Sigmoid colon (tissue), 4 donors: ENCODE measurements at regions not wholly inside any gene's neighbourhood (a gene's known extent, or its start where the extent isn't known, plus 50 kb on each side); places are given as distances from the start of the nearest gene placed in this dataset.

Source experiments
- CTCF ChIP-seq, 4 experiments: fragments of 450-650 bp in 3 of 4; fragments of 200-600 bp in 1 of 4; IDR thresholded peaks; one replicate each; pipeline ENCODE4 v1.5.1; 2016 to 2019; ENCODE audit warnings: antibody characterized with exemption in 4 of 4, mild to moderate bottlenecking in 3 of 4, moderate library complexity in 2 of 4
- POLR2A ChIP-seq, 2 donors: fragments of 450-650 bp; IDR thresholded peaks; one replicate each; pipeline ENCODE4 v1.6.1; 2016; ENCODE audit warnings: antibody characterized with exemption in 2 of 2, mild to moderate bottlenecking in 2 of 2, moderate library complexity in 2 of 2
- POLR2AphosphoS5 ChIP-seq, 4 donors: sonication (generic); formaldehyde crosslinking; IDR thresholded peaks; one replicate each; pipeline ENCODE4 v1.6.1; 2017; ENCODE audit warnings: antibody characterized with exemption in 4 of 4

GRCh38 chr9:12612211-12612770 is 80.9 kb upstream of the TYRP1 start:
- TF ChIP-seq CTCF (IDR thresholded peaks at IDR 0.05) (no peak), POLR2A (IDR thresholded peaks at IDR 0.05) (no peak), POLR2AphosphoS5 (IDR thresholded peaks at IDR 0.05) (no peak)
